ENCODE measurements at regions not wholly inside any gene's neighbourhood (a gene's known extent, or its start where the extent isn't known, plus 50 kb on each side); places are given as distances from the start of the nearest gene placed in this dataset.

DNA sequence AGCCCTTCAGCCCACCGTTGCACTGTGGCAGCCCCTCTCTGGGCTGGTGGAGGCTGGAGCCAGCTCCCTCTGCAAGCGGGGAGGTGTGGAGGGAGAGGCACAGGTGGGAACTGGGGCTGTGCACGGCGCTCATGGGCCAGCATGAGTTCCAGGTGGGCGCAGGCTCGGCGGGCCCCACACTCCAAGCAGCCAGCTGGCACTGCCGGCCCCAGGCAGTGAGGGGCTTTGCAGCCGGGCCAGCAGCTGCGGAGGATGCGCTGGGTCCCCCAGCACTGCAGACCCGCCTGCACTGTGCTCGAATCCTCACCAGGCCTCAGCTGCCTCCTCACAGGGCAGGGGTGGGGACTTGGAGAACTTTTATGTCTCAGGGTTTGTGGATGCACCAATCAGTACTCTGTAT, 1354.8 kb upstream of the IGFBP7 start:
- Histone ChIP-seq H3K4me1 (no peaks in the 10 kb centered on the region), H3K27me3 (replicated peaks; ENCODE audit: control insufficient read depth, insufficient read depth, low read length) (no peaks in the 10 kb centered on the region), H3K9me3 (no peaks in the 10 kb centered on the region), H3K36me3 (ENCODE audit: control insufficient read depth, insufficient read depth, low read length) (no peaks in the 10 kb centered on the region), H3K4me3 (ENCODE audit: low read depth, low read length) (no peak overlapping the region)
- Mint-ChIP-seq H3K4me3 (ENCODE audit: unreplicated experiment) (no peak overlapping the region), H3K27ac (ENCODE audit: unreplicated experiment) (no peak overlapping the region), H3K27me3 (ENCODE audit: insufficient read depth, unreplicated experiment) (no peaks in the 10 kb centered on the region), H3K4me1 (ENCODE audit: low read depth, unreplicated experiment) (no peaks in the 10 kb centered on the region), H3K36me3 (ENCODE audit: insufficient read depth, unreplicated experiment) (no peaks in the 10 kb centered on the region), H3K9me3 (ENCODE audit: unreplicated experiment) (peaks cover 10% of the 10 kb centered on the region)
- intact Hi-C loops (cut with micrococcal nuclease; ENCODE audit: unreplicated experiment) = no loop called here
- CTCF ChIA-PET = no interaction called here
- TF ChIP-seq, protein P1, sequence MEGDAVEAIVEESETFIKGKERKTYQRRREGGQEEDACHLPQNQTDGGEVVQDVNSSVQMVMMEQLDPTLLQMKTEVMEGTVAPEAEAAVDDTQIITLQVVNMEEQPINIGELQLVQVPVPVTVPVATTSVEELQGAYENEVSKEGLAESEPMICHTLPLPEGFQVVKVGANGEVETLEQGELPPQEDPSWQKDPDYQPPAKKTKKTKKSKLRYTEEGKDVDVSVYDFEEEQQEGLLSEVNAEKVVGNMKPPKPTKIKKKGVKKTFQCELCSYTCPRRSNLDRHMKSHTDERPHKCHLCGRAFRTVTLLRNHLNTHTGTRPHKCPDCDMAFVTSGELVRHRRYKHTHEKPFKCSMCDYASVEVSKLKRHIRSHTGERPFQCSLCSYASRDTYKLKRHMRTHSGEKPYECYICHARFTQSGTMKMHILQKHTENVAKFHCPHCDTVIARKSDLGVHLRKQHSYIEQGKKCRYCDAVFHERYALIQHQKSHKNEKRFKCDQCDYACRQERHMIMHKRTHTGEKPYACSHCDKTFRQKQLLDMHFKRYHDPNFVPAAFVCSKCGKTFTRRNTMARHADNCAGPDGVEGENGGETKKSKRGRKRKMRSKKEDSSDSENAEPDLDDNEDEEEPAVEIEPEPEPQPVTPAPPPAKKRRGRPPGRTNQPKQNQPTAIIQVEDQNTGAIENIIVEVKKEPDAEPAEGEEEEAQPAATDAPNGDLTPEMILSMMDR (IDR thresholded peaks at IDR 0.05; ENCODE audit: insufficient read depth in 1 of 2, low read depth in 1 of 2, low read length in 1 of 2, severe bottlenecking in 1 of 2, unreplicated experiment in 1 of 2) = no peak
- DNase-seq = no peak
- no TSS peak for BruUV-seq (replicated peaks)
- POLR2A ChIA-PET = no interaction called here

DNA sequence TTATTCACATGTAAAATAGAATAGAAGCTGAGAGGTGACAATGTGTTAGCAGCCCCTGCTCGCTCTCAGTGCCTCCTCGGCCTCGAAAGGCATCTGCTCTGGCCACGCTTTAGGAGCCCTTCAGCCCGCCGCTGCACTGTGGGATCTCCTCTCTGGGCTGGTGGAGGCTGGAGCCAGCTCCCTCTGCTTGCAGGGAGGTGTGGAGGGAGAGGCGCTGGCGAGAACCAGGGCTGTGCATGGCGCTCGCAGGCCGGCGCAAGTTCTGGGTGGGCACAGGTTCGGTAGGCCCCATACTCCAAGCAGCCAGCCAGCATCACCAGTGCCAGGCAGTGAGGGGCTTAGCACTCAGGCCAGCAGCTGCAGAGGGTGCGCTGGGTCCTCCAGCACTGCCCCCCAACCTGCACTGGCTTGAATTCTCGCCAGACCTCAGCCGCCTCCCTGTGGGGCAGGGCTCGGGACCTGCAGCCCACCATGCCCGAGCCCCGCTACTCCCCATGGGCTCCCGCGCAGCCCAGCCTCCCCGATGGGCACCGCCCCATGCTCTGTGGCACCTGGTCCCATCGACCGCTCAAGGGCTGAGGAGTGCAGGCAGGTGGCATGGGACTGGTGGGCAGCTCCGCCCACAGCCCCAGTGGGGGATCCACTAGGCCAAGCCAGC, 1346.7 kb upstream of the IGFBP7 start:
- intact Hi-C loops (cut with micrococcal nuclease; ENCODE audit: unreplicated experiment) = no loop called here
- TF ChIP-seq, protein P1 (IDR thresholded peaks at IDR 0.05; ENCODE audit: insufficient read depth in 1 of 2, low read depth in 1 of 2, low read length in 1 of 2, severe bottlenecking in 1 of 2, unreplicated experiment in 1 of 2) = no peak
- H3K4me1 ChIP-seq = no peaks in the 10 kb centered on the region
- Mint-ChIP-seq H3K4me1 (ENCODE audit: low read depth, unreplicated experiment) (no peaks in the 10 kb centered on the region), H3K36me3 (ENCODE audit: insufficient read depth, unreplicated experiment) (no peaks in the 10 kb centered on the region), H3K9me3 (ENCODE audit: unreplicated experiment) (no peaks in the 10 kb centered on the region), H3K27me3 (ENCODE audit: insufficient read depth, unreplicated experiment) (no peaks in the 10 kb centered on the region), H3K27ac (ENCODE audit: unreplicated experiment) (no peak overlapping the region), H3K4me3 (ENCODE audit: unreplicated experiment) (no peak overlapping the region)
- ChIA-PET CTCF (no interaction called here), POLR2A (no interaction called here)
- H3K27me3 ChIP-seq (replicated peaks; ENCODE audit: control insufficient read depth, insufficient read depth, low read length) = no peaks in the 10 kb centered on the region
- no TSS peak for BruUV-seq (replicated peaks)
- H3K9me3 ChIP-seq = no peaks in the 10 kb centered on the region
- no peak for DNase-seq
- H3K4me3 ChIP-seq (ENCODE audit: low read depth, low read length) = no peak overlapping the region
- no peaks in the 10 kb centered on the region for H3K36me3 ChIP-seq (ENCODE audit: control insufficient read depth, insufficient read depth, low read length)

DNA sequence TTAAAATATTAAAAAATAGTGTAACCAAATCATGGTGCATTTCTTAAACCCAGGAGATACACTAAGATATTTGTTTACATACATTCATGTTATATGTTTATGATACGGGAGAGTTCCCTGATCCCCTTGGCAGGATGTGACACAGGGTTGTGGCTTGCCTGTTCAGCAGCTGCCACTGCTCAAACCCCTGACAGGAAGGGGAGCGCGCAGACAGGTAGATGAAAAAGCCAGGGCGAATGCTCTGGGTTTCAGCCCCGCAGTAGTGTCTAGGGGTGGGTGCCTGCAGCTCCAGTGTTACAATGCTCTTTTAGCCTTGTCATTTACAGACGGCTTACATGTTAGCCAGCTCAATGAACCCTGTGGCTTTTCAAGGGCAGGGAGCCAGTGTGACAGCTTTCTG, 1343.8 kb upstream of the IGFBP7 start:
- peaks cover 6% of the 10 kb centered on the region for H3K4me1 Mint-ChIP-seq (ENCODE audit: low read depth, unreplicated experiment)
- intact Hi-C loops (cut with micrococcal nuclease; ENCODE audit: unreplicated experiment) = no loop called here
- H3K27ac Mint-ChIP-seq (ENCODE audit: unreplicated experiment) = no peak overlapping the region
- Histone ChIP-seq H3K36me3 (ENCODE audit: control insufficient read depth, insufficient read depth, low read length) (no peaks in the 10 kb centered on the region), H3K9me3 (0 out of 2 replicates have a peak, but pooled peaks cover 2% of the 10 kb centered on the region), H3K27me3 (replicated peaks; ENCODE audit: control insufficient read depth, insufficient read depth, low read length) (no peaks in the 10 kb centered on the region), H3K4me3 (ENCODE audit: low read depth, low read length) (no peak overlapping the region), H3K4me1 (peaks cover 10% of the 10 kb centered on the region)
- ChIA-PET CTCF (no interaction called here), POLR2A (no interaction called here)
- no TSS peak for BruUV-seq (replicated peaks)
- no peaks in the 10 kb centered on the region for H3K36me3 Mint-ChIP-seq (ENCODE audit: insufficient read depth, unreplicated experiment)
- H3K9me3 Mint-ChIP-seq (ENCODE audit: unreplicated experiment) = peaks cover 9% of the 10 kb centered on the region
- H3K4me3 Mint-ChIP-seq (ENCODE audit: unreplicated experiment) = no peak overlapping the region
- H3K27me3 Mint-ChIP-seq (ENCODE audit: insufficient read depth, unreplicated experiment) = no peaks in the 10 kb centered on the region
- DNase-seq = no peak
- TF ChIP-seq, protein P1 (IDR thresholded peaks at IDR 0.05; ENCODE audit: insufficient read depth in 1 of 2, low read depth in 1 of 2, low read length in 1 of 2, severe bottlenecking in 1 of 2, unreplicated experiment in 1 of 2) = no peak

Measured in Caco-2 (cell line).